Esophagus muscularis mucosa (tissue), 4 donors: ENCODE measurements at regions not wholly inside any gene's neighbourhood (a gene's known extent, or its start where the extent isn't known, plus 50 kb on each side); places are given as distances from the start of the nearest gene placed in this dataset.

ENCODE experiments used
- CTCF ChIP-seq, 3 experiments: fragments of 200-600 bp in 2 of 3; fragments of 450-650 bp in 1 of 3; sonication (generic) in 2 of 3; IDR thresholded peaks; one replicate each; pipeline ENCODE4 v1.5.1; 2017 to 2019; ENCODE audit warnings: antibody characterized with exemption in 3 of 3, mild to moderate bottlenecking in 2 of 3, moderate library complexity in 1 of 3
- EP300 ChIP-seq: sonication (generic); formaldehyde crosslinking; IDR thresholded peaks from one replicate; pipeline ENCODE4 v1.6.1; 2017; ENCODE audit warnings: antibody characterized with exemption
- POLR2A ChIP-seq: fragments of 450-650 bp; IDR thresholded peaks from one replicate; pipeline ENCODE4 v1.6.1; 2017; ENCODE audit warnings: antibody characterized with exemption, moderate library complexity, mild to moderate bottlenecking, low read depth
- POLR2AphosphoS5 ChIP-seq, 2 donors: sonication (generic); formaldehyde crosslinking; IDR thresholded peaks; one replicate each; pipeline ENCODE4 v1.6.1; 2017; ENCODE audit warnings: antibody characterized with exemption in 2 of 2

GRCh38 chr2:217057773-217058172 is 197.9 kb upstream of the TNP1 start:
- no peak for TF ChIP-seq CTCF (IDR thresholded peaks at IDR 0.05)
- no peak for TF ChIP-seq POLR2A
- no peak for TF ChIP-seq POLR2AphosphoS5 (IDR thresholded peaks at IDR 0.05)
- no peak for TF ChIP-seq EP300
